MM.1S (cell line): ENCODE measurements at regions not wholly inside any gene's neighbourhood (a gene's known extent, or its start where the extent isn't known, plus 50 kb on each side); places are given as distances from the start of the nearest gene placed in this dataset.
"Not testable (repeated sequence)": the region's sequence is repeated elsewhere in the genome, so short reads cannot be mapped to it uniquely, and the experiment has no call there.

Experiments used
- DNase-seq: peaks from one replicate; pipeline ENCODE4 v3.0.0-alpha.2; 2015
- H2AFZ ChIP-seq: fragments of 300-600 bp; sonication (generic); 2 replicates; pipeline ENCODE4 v1.6.0; 2016; ENCODE audit warnings: antibody characterized with exemption, low read length
- H3F3A ChIP-seq: fragments of 300-600 bp; sonication (generic); 2 replicates; pipeline ENCODE4 v1.6.1; 2016; ENCODE audit warnings: mild to moderate bottlenecking, antibody characterized with exemption, low read length, moderate library complexity, mixed read lengths; ENCODE audit not compliant: insufficient read depth
- H3K27ac ChIP-seq: fragments of 300-600 bp; sonication (generic); 2 replicates; pipeline ENCODE4 v1.5.1; 2016; ENCODE audit warnings: mild to moderate bottlenecking, low read length
- H3K27me3 ChIP-seq: fragments of 300-600 bp; sonication (generic); replicated peaks from 2 replicates; pipeline ENCODE4 v1.6.0; 2016; ENCODE audit warnings: low read length; ENCODE audit not compliant: insufficient read depth
- H3K36me3 ChIP-seq: fragments of 300-600 bp; sonication (generic); replicated peaks from 2 replicates; pipeline ENCODE4 v1.6.1; 2016; ENCODE audit warnings: mild to moderate bottlenecking, low read length, mixed read lengths; ENCODE audit not compliant: insufficient read depth
- H3K4me1 ChIP-seq: fragments of 300-600 bp; sonication (generic); 2 replicates; pipeline ENCODE4 v1.6.1; 2016; ENCODE audit warnings: low read length, mixed read lengths
- H3K4me2 ChIP-seq: fragments of 300-600 bp; sonication (generic); 2 replicates; pipeline ENCODE4 v1.6.0; 2016; ENCODE audit warnings: low read depth, low read length
- H3K4me3 ChIP-seq: fragments of 300-600 bp; sonication (generic); 2 replicates; pipeline ENCODE4 v1.5.1; 2016; ENCODE audit warnings: low read length, mixed read lengths
- H3K79me2 ChIP-seq: fragments of 300-600 bp; sonication (generic); 2 replicates; pipeline ENCODE4 v1.6.1; 2016; ENCODE audit warnings: mixed run types, low read length, mixed read lengths
- H3K9ac ChIP-seq: fragments of 300-600 bp; sonication (generic); 2 replicates; pipeline ENCODE4 v1.6.1; 2016; ENCODE audit warnings: low read length, mixed read lengths
- H3K9me2 ChIP-seq: fragments of 300-600 bp; sonication (generic); replicated peaks from 2 replicates; pipeline ENCODE4 v1.6.1; 2016; ENCODE audit warnings: mild to moderate bottlenecking, low read length, mixed read lengths; ENCODE audit not compliant: insufficient read depth
- H3K9me3 ChIP-seq: fragments of 300-600 bp; sonication (generic); replicated peaks from 2 replicates; pipeline ENCODE4 v1.6.1; 2016; ENCODE audit warnings: mild to moderate bottlenecking, low read length, mixed read lengths; ENCODE audit not compliant: insufficient read depth
- H4K20me1 ChIP-seq: fragments of 300-600 bp; sonication (generic); 2 replicates; pipeline ENCODE4 v1.6.1; 2016; ENCODE audit warnings: mild to moderate bottlenecking, low read length, moderate library complexity, mixed read lengths; ENCODE audit not compliant: insufficient read depth

GRCh38 chr7:149978537-149978936 lies 104.8 kb downstream of the ATP6V0E2 start:
- H3K36me3 ChIP-seq, H3K9me3 ChIP-seq, H3K9ac ChIP-seq, H3F3A ChIP-seq, H4K20me1 ChIP-seq, DNase-seq, H3K4me1 ChIP-seq, H3K4me3 ChIP-seq, H2AFZ ChIP-seq, H3K9me2 ChIP-seq, H3K79me2 ChIP-seq, H3K27me3 ChIP-seq, H3K4me2 ChIP-seq, H3K27ac ChIP-seq: not testable (repeated sequence)

GRCh38 chr7:149978944-149979343 lies 105.2 kb downstream of the ATP6V0E2 start:
- not testable (repeated sequence) for H3K27me3 ChIP-seq, H3K4me2 ChIP-seq, H3K27ac ChIP-seq, H4K20me1 ChIP-seq, H3K9ac ChIP-seq, H3K4me3 ChIP-seq, H2AFZ ChIP-seq, H3K79me2 ChIP-seq, H3F3A ChIP-seq, DNase-seq, H3K9me2 ChIP-seq, H3K36me3 ChIP-seq, H3K4me1 ChIP-seq, H3K9me3 ChIP-seq

GRCh38 chr7:149982537-149983112 lies 108.9 kb downstream of the ATP6V0E2 start:
- not testable (repeated sequence) for DNase-seq, H3K4me1 ChIP-seq, H3F3A ChIP-seq, H3K9me2 ChIP-seq, H3K79me2 ChIP-seq, H3K4me2 ChIP-seq, H3K27ac ChIP-seq, H4K20me1 ChIP-seq, H3K36me3 ChIP-seq, H3K27me3 ChIP-seq, H2AFZ ChIP-seq, H3K4me3 ChIP-seq, H3K9me3 ChIP-seq, H3K9ac ChIP-seq

GRCh38 chr7:149986866-149987265 lies 113.1 kb downstream of the ATP6V0E2 start:
- H3K9ac ChIP-seq, H3K4me2 ChIP-seq, H3K4me3 ChIP-seq, H2AFZ ChIP-seq, H3K27ac ChIP-seq, H3F3A ChIP-seq, H3K27me3 ChIP-seq, H3K9me3 ChIP-seq, H3K36me3 ChIP-seq, H3K9me2 ChIP-seq, H3K4me1 ChIP-seq, DNase-seq, H4K20me1 ChIP-seq, H3K79me2 ChIP-seq: not testable (repeated sequence)

GRCh38 chr7:149991652-149992302 lies 118.0 kb downstream of the ATP6V0E2 start:
- H3K4me3 ChIP-seq, H3K4me1 ChIP-seq, H3K79me2 ChIP-seq, H3F3A ChIP-seq, H3K36me3 ChIP-seq, H4K20me1 ChIP-seq, H2AFZ ChIP-seq, H3K27me3 ChIP-seq, H3K9ac ChIP-seq, H3K9me3 ChIP-seq, DNase-seq, H3K9me2 ChIP-seq, H3K4me2 ChIP-seq, H3K27ac ChIP-seq: not testable (repeated sequence)

- DNase-seq, H3F3A ChIP-seq, H3K9ac ChIP-seq, H3K27ac ChIP-seq, H4K20me1 ChIP-seq, H3K4me2 ChIP-seq, H3K36me3 ChIP-seq, H3K4me3 ChIP-seq, H3K9me2 ChIP-seq, H2AFZ ChIP-seq, H3K27me3 ChIP-seq, H3K9me3 ChIP-seq, H3K4me1 ChIP-seq, H3K79me2 ChIP-seq: not testable (repeated sequence)
These were observed 118.6 kb downstream of the ATP6V0E2 start for GRCh38 chr7:149992366-149992765.

- not testable (repeated sequence) for H3K9me3 ChIP-seq, H3K9ac ChIP-seq, H3K4me1 ChIP-seq, H3K79me2 ChIP-seq, H3K27me3 ChIP-seq, DNase-seq, H2AFZ ChIP-seq, H3K4me3 ChIP-seq, H3K36me3 ChIP-seq, H3K9me2 ChIP-seq, H3K27ac ChIP-seq, H4K20me1 ChIP-seq, H3K4me2 ChIP-seq, H3F3A ChIP-seq
These were observed 121.7 kb downstream of the ATP6V0E2 start for GRCh38 chr7:149995369-149996026.
